ENCODE measurements at regions not wholly inside any gene's neighbourhood (a gene's known extent, or its start where the extent isn't known, plus 50 kb on each side); places are given as distances from the start of the nearest gene placed in this dataset.

- TF ChIP-seq ISL1 (CRISPR knock-in tag; IDR thresholded peaks at IDR 0.05) (no peak), RARB (CRISPR knock-in tag; IDR thresholded peaks at IDR 0.05) (no peak), PATZ1 (CRISPR knock-in tag; IDR thresholded peaks at IDR 0.05; ENCODE audit: borderline replicate concordance) (no peak), TSHZ2 (CRISPR knock-in tag; IDR thresholded peaks at IDR 0.05) (no peak)
Observed at GRCh38 chr14:26123459-26123858, 474.4 kb downstream of the NOVA1 start.
